Sigmoid colon (tissue), 4 donors: ENCODE measurements at regions not wholly inside any gene's neighbourhood (a gene's known extent, or its start where the extent isn't known, plus 50 kb on each side); places are given as distances from the start of the nearest gene placed in this dataset.

ENCODE experiments used
- EP300 ChIP-seq, 4 donors: sonication (generic); formaldehyde crosslinking; IDR thresholded peaks; one replicate each; pipeline ENCODE4 v1.6.1; 2017; ENCODE audit warnings: antibody characterized with exemption in 4 of 4
- POLR2A ChIP-seq, 2 donors: fragments of 450-650 bp; IDR thresholded peaks; one replicate each; pipeline ENCODE4 v1.6.1; 2016; ENCODE audit warnings: antibody characterized with exemption in 2 of 2, mild to moderate bottlenecking in 2 of 2, moderate library complexity in 2 of 2
- TF ChIP-seq, protein P1 (sequence below), 4 experiments: fragments of 450-650 bp in 3 of 4; fragments of 200-600 bp in 1 of 4; IDR thresholded peaks; one replicate each; pipeline ENCODE4 v1.5.1; 2016 to 2019; ENCODE audit warnings: antibody characterized with exemption in 4 of 4, mild to moderate bottlenecking in 3 of 4, moderate library complexity in 2 of 4

- TF ChIP-seq, protein P1, sequence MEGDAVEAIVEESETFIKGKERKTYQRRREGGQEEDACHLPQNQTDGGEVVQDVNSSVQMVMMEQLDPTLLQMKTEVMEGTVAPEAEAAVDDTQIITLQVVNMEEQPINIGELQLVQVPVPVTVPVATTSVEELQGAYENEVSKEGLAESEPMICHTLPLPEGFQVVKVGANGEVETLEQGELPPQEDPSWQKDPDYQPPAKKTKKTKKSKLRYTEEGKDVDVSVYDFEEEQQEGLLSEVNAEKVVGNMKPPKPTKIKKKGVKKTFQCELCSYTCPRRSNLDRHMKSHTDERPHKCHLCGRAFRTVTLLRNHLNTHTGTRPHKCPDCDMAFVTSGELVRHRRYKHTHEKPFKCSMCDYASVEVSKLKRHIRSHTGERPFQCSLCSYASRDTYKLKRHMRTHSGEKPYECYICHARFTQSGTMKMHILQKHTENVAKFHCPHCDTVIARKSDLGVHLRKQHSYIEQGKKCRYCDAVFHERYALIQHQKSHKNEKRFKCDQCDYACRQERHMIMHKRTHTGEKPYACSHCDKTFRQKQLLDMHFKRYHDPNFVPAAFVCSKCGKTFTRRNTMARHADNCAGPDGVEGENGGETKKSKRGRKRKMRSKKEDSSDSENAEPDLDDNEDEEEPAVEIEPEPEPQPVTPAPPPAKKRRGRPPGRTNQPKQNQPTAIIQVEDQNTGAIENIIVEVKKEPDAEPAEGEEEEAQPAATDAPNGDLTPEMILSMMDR (IDR thresholded peaks at IDR 0.05) = no peak
- TF ChIP-seq POLR2A (IDR thresholded peaks at IDR 0.05) = no peak
- no peak for TF ChIP-seq EP300 (IDR thresholded peaks at IDR 0.05)
Measured at GRCh38 chr1:38779491-38779890, 80.1 kb downstream of the RRAGC start.
